SIG-M5 treated with dmso at 0.1 percent for 504 hours (cell line): ENCODE measurements at regions not wholly inside any gene's neighbourhood (a gene's known extent, or its start where the extent isn't known, plus 50 kb on each side); places are given as distances from the start of the nearest gene placed in this dataset.

ENCODE experiments used
- DNase-seq: peaks from one replicate; lab custom pipeline; 2025; ENCODE audit not compliant: unreplicated experiment; lab: John Stamatoyannopoulos, UW

GRCh38 chr17:36752096-36752888 lies 150.9 kb downstream of the MRM1 start:
- DNase-seq, result no peak

GRCh38 chr17:36755586-36755985 lies 154.2 kb downstream of the MRM1 start:
- DNase-seq, result peak; percentile 7

GRCh38 chr17:36756695-36757094 lies 155.3 kb downstream of the MRM1 start:
- DNase-seq, result no peak

- DNase-seq, result no peak
These were observed 159.0 kb downstream of the MRM1 start for GRCh38 chr17:36760425-36760824.

GRCh38 chr17:36761203-36761950 lies 160.0 kb downstream of the MRM1 start:
- no peak for DNase-seq

GRCh38 chr17:36765436-36766043 lies 164.2 kb downstream of the MRM1 start:
- DNase-seq, result no peak

GRCh38 chr17:36768394-36768793 lies 167.0 kb downstream of the MRM1 start:
- DNase-seq, result no peak

GRCh38 chr17:36773039-36773438 lies 164.2 kb upstream of the LHX1 start:
- DNase-seq, result no peak

- DNase-seq, result no peak
These were observed 160.2 kb upstream of the LHX1 start for GRCh38 chr17:36777118-36777517.

GRCh38 chr17:36778448-36778847 lies 158.8 kb upstream of the LHX1 start:
- DNase-seq, result no peak

- no peak for DNase-seq
These were observed 157.7 kb upstream of the LHX1 start for GRCh38 chr17:36779550-36779949.

GRCh38 chr17:36784633-36785032 lies 152.6 kb upstream of the LHX1 start:
- DNase-seq, result no peak

GRCh38 chr17:36786867-36787266 lies 150.4 kb upstream of the LHX1 start:
- DNase-seq, result no peak

GRCh38 chr17:36791150-36791941 lies 145.9 kb upstream of the LHX1 start:
- no peak for DNase-seq

- DNase-seq, result no peak
These were observed 145.3 kb upstream of the LHX1 start for GRCh38 chr17:36791942-36792475.

- no peak for DNase-seq
These were observed 144.4 kb upstream of the LHX1 start for GRCh38 chr17:36792849-36793248.

GRCh38 chr17:36793976-36794375 lies 143.3 kb upstream of the LHX1 start:
- DNase-seq, result no peak

- no peak for DNase-seq
These were observed 129.6 kb upstream of the LHX1 start for GRCh38 chr17:36807496-36808179.

GRCh38 chr17:36808180-36808661 lies 129.1 kb upstream of the LHX1 start:
- DNase-seq, result no peak

GRCh38 chr17:36812762-36813161 lies 124.5 kb upstream of the LHX1 start:
- no peak for DNase-seq
